Common myeloid progenitor, CD34-positive (primary cell): ENCODE measurements at regions not wholly inside any gene's neighbourhood (a gene's known extent, or its start where the extent isn't known, plus 50 kb on each side); places are given as distances from the start of the nearest gene placed in this dataset.

Source experiments
- CTCF ChIA-PET: fragments of 350-600 bp; sonication (Branson Sonifier 250); formaldehyde crosslinking; loops from one replicate; lab custom pipeline; 2021; ENCODE audit warnings: antibody characterized with exemption; lab: Charles Lee
- POLR2A ChIA-PET: fragments of 350-600 bp; sonication (Branson Sonifier 250); formaldehyde crosslinking; loops from one replicate; lab custom pipeline; 2021; ENCODE audit warnings: antibody characterized with exemption; lab: Charles Lee
- DNase-seq, 3 donors: peaks; one replicate each; pipeline versions ENCODE4 v3.0.0 to v3.0.0-alpha.2; 2013
- H3K27ac ChIP-seq, 2 experiments: 1 replicate in 1 of 2; 2 replicates in 1 of 2; pipeline ENCODE4 v1.7.0; 2013; ENCODE audit warnings: inconsistent platforms in 2 of 2, low read length in 2 of 2, mild to moderate bottlenecking in 2 of 2, low read depth in 1 of 2, moderate library complexity in 1 of 2; ENCODE audit not compliant: severe bottlenecking in 2 of 2, insufficient read depth in 1 of 2, poor library complexity in 1 of 2
- H3K27me3 ChIP-seq, 5 experiments: replicated peaks in 2 of 5; 1 replicate in 3 of 5; 2 replicates in 2 of 5; pipeline versions ENCODE4 v1.6.1 to v1.7.0; 2013; ENCODE audit warnings: low read length in 4 of 5, mild to moderate bottlenecking in 2 of 5, moderate library complexity in 2 of 5, inconsistent platforms in 1 of 5; ENCODE audit not compliant: insufficient read depth in 5 of 5, control insufficient read depth in 4 of 5
- H3K36me3 ChIP-seq, 4 experiments: 1 replicate in 2 of 4; 2 replicates in 2 of 4; pipeline versions ENCODE4 v1.6.1 to v1.7.0; 2013; ENCODE audit warnings: low read length in 3 of 4, control low read depth in 1 of 4, mild to moderate bottlenecking in 1 of 4; ENCODE audit not compliant: control insufficient read depth in 4 of 4, insufficient read depth in 4 of 4
- H3K4me1 ChIP-seq, 4 experiments: 1 replicate in 3 of 4; 2 replicates in 1 of 4; pipeline versions ENCODE4 v1.6.1 to v1.7.1; 2013; ENCODE audit warnings: low read length in 3 of 4, mild to moderate bottlenecking in 3 of 4, control low read depth in 1 of 4, inconsistent platforms in 1 of 4, moderate library complexity in 1 of 4; ENCODE audit not compliant: control insufficient read depth in 4 of 4, insufficient read depth in 4 of 4; ENCODE audit errors: control extremely low read depth in 1 of 4
- H3K4me3 ChIP-seq, 7 experiments: 1 replicate in 4 of 7; 2 replicates in 3 of 7; pipeline versions ENCODE4 v1.5.1 to v1.7.0; 2013; ENCODE audit warnings: mild to moderate bottlenecking in 7 of 7, low read length in 6 of 7, moderate library complexity in 6 of 7, inconsistent platforms in 2 of 7, low read depth in 2 of 7, control low read depth in 1 of 7; ENCODE audit not compliant: insufficient read depth in 4 of 7, control insufficient read depth in 1 of 7; ENCODE audit errors: extremely low read depth in 1 of 7
- H3K9me3 ChIP-seq, 5 experiments: 1 replicate in 4 of 5; 2 replicates in 1 of 5; pipeline versions ENCODE4 v1.6.1 to v1.7.1; 2013; ENCODE audit warnings: low read length in 4 of 5, mild to moderate bottlenecking in 2 of 5, inconsistent platforms in 1 of 5, low read depth in 1 of 5, moderate library complexity in 1 of 5; ENCODE audit not compliant: control insufficient read depth in 4 of 5, insufficient read depth in 2 of 5; ENCODE audit errors: control extremely low read depth in 1 of 5
- WGBS: methylation state at CpG from one replicate; pipeline ENCODE4 v1.1.5; 2013; ENCODE audit not compliant: insufficient coverage; 5-methylcytosine and 5-hydroxymethylcytosine counted together

DNA sequence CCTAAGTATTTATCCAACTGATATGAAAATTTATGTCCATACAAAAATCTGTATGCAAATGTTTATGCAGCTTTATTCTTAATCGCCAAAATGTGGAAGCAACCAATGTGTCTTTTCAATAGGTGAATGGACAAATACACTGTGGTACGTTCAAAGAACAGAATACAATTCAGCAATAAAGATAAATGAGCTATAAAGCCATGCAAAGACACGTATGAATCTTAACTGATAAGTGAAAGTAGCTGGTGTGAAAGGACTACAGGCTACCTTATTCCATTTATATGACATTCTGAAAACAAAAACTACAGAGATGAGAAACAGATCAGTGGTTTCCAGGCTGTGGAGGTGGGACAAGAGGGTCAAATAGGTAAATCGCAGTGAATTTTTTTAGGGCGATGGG lies 419.6 kb upstream of the B3GALT2 start:
- no peaks in the 10 kb centered on the region for H3K36me3 ChIP-seq
- H3K27me3 ChIP-seq = no peaks in the 10 kb centered on the region
- H3K27ac ChIP-seq = no peak overlapping the region
- H3K4me1 ChIP-seq = no peaks in the 10 kb centered on the region
- no peak for DNase-seq
- WGBS = 100% methylated on average over 2 of the region's 5 CpGs
- H3K4me3 ChIP-seq = no peak overlapping the region
- POLR2A ChIA-PET = no interaction called here
- CTCF ChIA-PET = no interaction called here
- H3K9me3 ChIP-seq = peaks cover 0 to 3% (median 0%) of the 10 kb centered on the region in 5 experiments

DNA sequence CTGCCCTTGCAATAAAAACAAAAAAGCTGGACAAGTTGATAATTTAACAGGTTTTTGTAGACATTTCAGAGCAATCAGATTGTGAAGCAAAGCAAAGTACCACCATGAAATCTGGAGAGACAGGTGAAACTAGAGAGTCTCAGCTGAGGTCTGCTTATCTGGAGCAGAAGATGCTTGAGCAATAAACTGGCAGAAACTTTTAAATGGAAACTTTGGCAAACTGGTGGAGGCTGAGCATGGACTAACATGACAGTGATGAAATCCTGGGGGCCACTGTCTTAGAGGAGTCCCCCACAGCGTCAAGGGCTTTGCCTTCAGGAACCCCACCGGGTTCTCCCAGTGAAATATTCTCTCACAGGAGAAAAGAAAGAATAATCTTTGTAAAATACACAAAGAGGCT lies 416.3 kb upstream of the B3GALT2 start:
- CTCF ChIA-PET = interaction anchor here (0.5 to 0.9 kb wide), 2 partner anchors 18 to 193 kb away, joined by 3 to 5 read pairs; no protein-coding TSS in a partner anchor
- H3K4me3 ChIP-seq = no peak overlapping the region
- WGBS = 100% methylated on average over 2 of the region's 2 CpGs
- H3K4me1 ChIP-seq = no peaks in the 10 kb centered on the region
- POLR2A ChIA-PET = no interaction called here
- H3K36me3 ChIP-seq = no peaks in the 10 kb centered on the region
- H3K27me3 ChIP-seq = no peaks in the 10 kb centered on the region
- no peak overlapping the region for H3K27ac ChIP-seq
- peaks cover 0 to 1% (median 0%) of the 10 kb centered on the region in 5 experiments for H3K9me3 ChIP-seq
- DNase-seq = no peak

DNA sequence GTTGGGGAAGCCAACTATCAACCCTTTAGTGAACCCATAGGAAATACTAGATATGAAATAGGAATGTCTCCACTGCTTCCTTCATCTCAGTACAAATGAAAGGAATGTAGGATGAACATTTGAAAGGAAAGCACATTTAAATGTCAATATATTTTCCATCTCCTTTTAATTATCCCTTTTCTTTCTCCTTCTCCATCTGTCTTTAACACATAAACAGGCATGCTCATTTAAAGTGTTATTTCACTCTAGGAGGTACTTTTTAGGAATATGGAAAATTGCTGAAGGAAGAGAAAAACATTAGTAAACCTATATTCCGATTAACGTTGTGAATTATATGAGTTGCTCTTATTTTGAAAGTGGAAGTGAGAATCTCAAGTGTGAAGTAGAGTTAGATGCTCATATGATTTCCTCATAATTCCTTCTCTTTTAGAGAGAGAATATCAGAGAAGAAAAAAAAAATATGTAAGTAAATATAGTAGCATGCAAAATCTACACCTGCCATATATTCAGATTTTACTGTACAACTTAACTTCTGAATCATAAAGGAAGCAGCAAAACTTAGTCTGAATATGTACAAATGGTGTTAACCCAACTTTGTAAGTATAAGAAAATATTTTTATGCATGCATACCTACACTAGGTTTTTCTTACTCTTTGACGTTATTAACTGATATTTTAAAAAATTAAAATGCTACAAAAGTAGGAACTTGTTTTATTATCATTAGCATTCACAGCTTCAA lies 406.9 kb upstream of the B3GALT2 start:
- Histone ChIP-seq H3K27ac (no peak overlapping the region), H3K9me3 (no peaks in the 10 kb centered on the region), H3K27me3 (no peaks in the 10 kb centered on the region), H3K4me3 (no peak overlapping the region), H3K36me3 (no peaks in the 10 kb centered on the region), H3K4me1 (peaks cover 0 to 11% (median 9%) of the 10 kb centered on the region in 4 experiments)
- WGBS = no CpG with 5 or more reads among the region's 3 CpGs
- POLR2A ChIA-PET = no interaction called here
- no peak for DNase-seq
- CTCF ChIA-PET = no interaction called here

DNA sequence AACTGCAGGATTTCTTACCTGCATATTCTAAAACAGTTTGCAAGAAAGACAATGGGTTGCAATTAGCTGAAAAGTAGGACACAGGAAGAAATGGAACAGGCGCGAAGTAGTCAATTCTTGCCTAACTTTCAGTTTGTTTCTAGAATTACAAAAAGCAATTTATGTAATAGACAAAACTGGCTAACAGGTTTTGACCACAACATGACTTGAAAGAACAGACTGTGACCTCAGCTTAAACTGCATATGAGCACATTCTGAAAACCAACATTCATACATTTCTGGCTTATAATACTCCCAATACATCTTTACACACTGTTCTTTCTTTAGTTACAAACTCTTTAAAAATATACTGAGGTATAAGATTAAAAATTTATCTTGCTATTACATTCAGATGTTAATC lies 405.9 kb upstream of the B3GALT2 start:
- H3K36me3 ChIP-seq = no peaks in the 10 kb centered on the region
- WGBS = 50% methylated on average over 2 of the region's 2 CpGs
- no peak overlapping the region for H3K27ac ChIP-seq
- ChIA-PET POLR2A (no interaction called here), CTCF (interaction anchor here (1.1 kb wide), 1 partner anchor 27 kb away, joined by 3 read pairs; no protein-coding TSS in a partner anchor)
- DNase-seq = peak in 2 of 3 donors; percentile 45 to 56
- no peaks in the 10 kb centered on the region for H3K9me3 ChIP-seq
- H3K27me3 ChIP-seq = no peaks in the 10 kb centered on the region
- peaks cover 0 to 11% (median 9%) of the 10 kb centered on the region in 4 experiments for H3K4me1 ChIP-seq
- no peak overlapping the region for H3K4me3 ChIP-seq

DNA sequence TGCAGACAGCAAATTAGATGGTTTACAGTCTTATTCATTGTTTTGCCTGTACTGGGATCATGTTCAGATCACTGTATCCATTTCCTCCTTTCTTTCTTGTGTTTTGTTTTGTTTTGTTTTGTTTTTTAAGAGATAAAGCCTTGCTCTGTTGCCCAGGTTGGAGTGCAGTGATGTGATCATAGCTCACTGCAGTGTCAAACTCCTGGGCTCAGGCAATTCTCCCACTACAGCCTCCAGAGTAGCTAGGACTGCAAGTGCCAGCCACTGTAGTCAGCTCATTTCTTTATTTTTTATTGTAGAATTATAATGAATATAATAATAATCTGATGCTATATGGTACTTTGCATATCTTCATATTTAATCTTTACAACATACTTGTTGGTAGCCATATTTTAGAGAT lies 403.7 kb upstream of the B3GALT2 start:
- CTCF ChIA-PET = no interaction called here

DNA sequence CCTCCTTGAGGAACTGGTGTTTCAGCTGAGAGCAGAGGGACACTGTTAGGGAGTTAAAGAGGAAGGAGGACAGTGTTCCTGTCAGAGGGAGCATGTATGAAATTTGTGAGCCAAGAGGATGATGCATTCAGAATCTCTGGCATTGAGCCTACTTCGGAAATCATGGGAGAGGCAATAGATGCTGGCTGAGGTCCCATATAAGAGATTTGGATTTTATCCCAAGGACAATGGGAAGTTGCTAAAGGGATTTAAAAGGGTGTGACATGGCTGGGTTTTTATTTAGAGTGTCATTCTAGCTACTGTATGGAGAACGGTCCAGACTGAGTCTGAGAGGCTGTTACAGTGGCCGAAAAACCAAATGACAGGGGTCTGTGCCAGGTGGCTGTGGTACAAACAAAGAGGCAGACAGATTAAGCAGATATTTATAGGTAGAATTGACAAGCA lies 403.2 kb upstream of the B3GALT2 start:
- Histone ChIP-seq H3K27ac (no peak overlapping the region), H3K4me3 (no peak overlapping the region), H3K4me1 (peaks cover 0 to 11% (median 9%) of the 10 kb centered on the region in 4 experiments), H3K27me3 (no peaks in the 10 kb centered on the region), H3K9me3 (no peaks in the 10 kb centered on the region), H3K36me3 (no peaks in the 10 kb centered on the region)
- DNase-seq = no peak
- WGBS = 94% methylated on average over 3 of the region's 3 CpGs
- CTCF ChIA-PET = no interaction called here
- POLR2A ChIA-PET = no interaction called here

More for the DNA sequence above, 403.7 kb upstream of the B3GALT2 start:
- POLR2A ChIA-PET = no interaction called here
- Histone ChIP-seq H3K27me3 (no peaks in the 10 kb centered on the region), H3K9me3 (no peaks in the 10 kb centered on the region), H3K4me1 (peaks cover 0 to 11% (median 9%) of the 10 kb centered on the region in 4 experiments), H3K4me3 (no peak overlapping the region), H3K36me3 (no peaks in the 10 kb centered on the region), H3K27ac (no peak overlapping the region)
- DNase-seq = no peak

DNA sequence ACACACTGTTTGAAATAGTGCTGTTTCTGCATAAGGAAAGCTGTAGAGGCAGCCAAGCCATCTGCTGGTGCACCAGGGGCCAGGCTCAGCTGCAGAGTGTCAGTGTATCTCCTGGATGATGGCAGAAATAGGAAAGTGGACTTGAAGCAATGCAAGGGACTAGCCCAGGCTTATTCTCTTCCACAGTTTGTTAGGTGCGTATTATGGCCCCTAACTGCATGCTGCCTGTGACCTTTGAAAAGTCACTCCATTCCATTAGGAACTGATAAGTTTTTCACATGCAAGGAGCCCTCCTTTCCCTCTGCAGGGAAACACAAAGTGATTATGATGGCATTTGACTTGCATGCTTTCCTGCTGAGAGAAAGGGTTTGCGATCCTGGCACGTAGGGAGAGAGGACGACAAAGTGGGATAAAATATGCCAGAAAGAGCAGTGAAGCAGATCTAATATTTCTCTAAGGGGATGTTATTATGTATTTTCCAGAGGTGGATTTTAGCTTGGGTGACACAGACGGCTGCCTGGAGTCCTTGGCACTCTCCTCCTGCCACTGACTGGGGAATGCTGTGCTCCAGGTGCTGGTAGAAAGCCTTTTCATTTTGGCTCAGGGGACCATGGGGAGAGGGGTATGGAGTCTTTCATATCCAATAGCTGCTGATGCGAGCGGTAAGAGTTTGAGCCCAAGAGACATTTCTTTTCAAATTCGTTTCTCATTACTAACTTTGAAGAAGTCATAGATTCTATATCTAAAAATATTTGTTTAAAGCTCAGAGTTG lies 402.1 kb upstream of the B3GALT2 start:
- H3K9me3 ChIP-seq = no peaks in the 10 kb centered on the region
- no peak overlapping the region for H3K27ac ChIP-seq
- H3K4me1 ChIP-seq = peaks cover 0 to 6% (median 4%) of the 10 kb centered on the region in 4 experiments
- ChIA-PET POLR2A (interaction anchor here (0.6 kb wide), 1 partner anchor 57 kb away, joined by 3 read pairs; no protein-coding TSS in a partner anchor), CTCF (no interaction called here)
- no peaks in the 10 kb centered on the region for H3K27me3 ChIP-seq
- DNase-seq = no peak
- H3K4me3 ChIP-seq = no peak overlapping the region
- WGBS = 76% methylated on average over 5 of the region's 8 CpGs
- H3K36me3 ChIP-seq = no peaks in the 10 kb centered on the region
